ENCODE measurements at regions not wholly inside any gene's neighbourhood (a gene's known extent, or its start where the extent isn't known, plus 50 kb on each side); places are given as distances from the start of the nearest gene placed in this dataset.

- no peak for TF ChIP-seq CTCF (conservative IDR thresholded peaks at IDR 0.05)
- TF ChIP-seq ZFX (IDR thresholded peaks at IDR 0.05) = no peak
Measured at GRCh38 chr1:147470079-147470478, 71.2 kb upstream of the BCL9 start.

Measured in C4-2B (cell line).